SK-N-SH treated with all-trans-retinoic acid at 6 μM for 48 hours (cell line): ENCODE measurements at regions not wholly inside any gene's neighbourhood (a gene's known extent, or its start where the extent isn't known, plus 50 kb on each side); places are given as distances from the start of the nearest gene placed in this dataset.
A peak's percentile ranks its signal among the peaks of the same experiment; 100 is the strongest.

Source experiments
- ARNTL ChIP-seq: fragments of 450-650 bp; formaldehyde crosslinking; IDR thresholded peaks from 2 replicates; pipeline ENCODE4 v1.5.0; 2020; ENCODE audit warnings: low read depth, mild to moderate bottlenecking, moderate library complexity, borderline replicate concordance
- CREB5 ChIP-seq: fragments of 250-450 bp; sonication (Bioruptor Pico); IDR thresholded peaks from 2 replicates; pipeline ENCODE4 v1.5.1; 2020; ENCODE audit warnings: low read depth, mild to moderate bottlenecking, moderate library complexity
- CSDC2 ChIP-seq: fragments of 250-450 bp; sonication (Bioruptor Pico); IDR thresholded peaks from 2 replicates; pipeline ENCODE4 v1.5.0; 2020; ENCODE audit warnings: mild to moderate bottlenecking, moderate library complexity
- CSRNP3 ChIP-seq: fragments of 250-450 bp; sonication (Bioruptor Pico); IDR thresholded peaks from 2 replicates; pipeline ENCODE4 v1.5.1; 2021; ENCODE audit warnings: mild to moderate bottlenecking, moderate library complexity
- OSR1 ChIP-seq: fragments of 250-450 bp; sonication (Bioruptor Pico); IDR thresholded peaks from 2 replicates; pipeline ENCODE4 v1.8.0; 2022; ENCODE audit warnings: moderate library complexity, mild to moderate bottlenecking, inconsistent platforms
- PATZ1 ChIP-seq: fragments of 250-450 bp; sonication (Bioruptor Pico); IDR thresholded peaks from 2 replicates; pipeline ENCODE4 v1.8.0; 2020; ENCODE audit warnings: mild to moderate bottlenecking, moderate library complexity, borderline replicate concordance
- POU6F1 ChIP-seq: fragments of 250-450 bp; sonication (Bioruptor Pico); IDR thresholded peaks from 2 replicates; pipeline ENCODE4 v1.8.0; 2021; ENCODE audit warnings: low read depth, mild to moderate bottlenecking, moderate library complexity, borderline replicate concordance
- PPARA ChIP-seq: fragments of 250-450 bp; sonication (Bioruptor Pico); IDR thresholded peaks from 2 replicates; pipeline ENCODE4 v1.5.0; 2020; ENCODE audit warnings: mild to moderate bottlenecking, borderline replicate concordance
- SNAI2 ChIP-seq: fragments of 250-450 bp; sonication (Bioruptor Pico); IDR thresholded peaks from 2 replicates; pipeline ENCODE4 v1.5.0; 2020; ENCODE audit warnings: mild to moderate bottlenecking, moderate library complexity
- TCF4 ChIP-seq: fragments of 250-450 bp; sonication (Bioruptor Pico); IDR thresholded peaks from 2 replicates; pipeline ENCODE4 v1.8.0; 2021; ENCODE audit warnings: mild to moderate bottlenecking, moderate library complexity, borderline replicate concordance
- TSHZ2 ChIP-seq: fragments of 250-450 bp; sonication (Bioruptor Pico); IDR thresholded peaks from 2 replicates; pipeline ENCODE4 v1.5.0; 2020; ENCODE audit warnings: mild to moderate bottlenecking, moderate library complexity
- ZFP3 ChIP-seq: fragments of 250-450 bp; sonication (Bioruptor Pico); IDR thresholded peaks from 2 replicates; pipeline ENCODE4 v1.5.0; 2020; ENCODE audit warnings: mild to moderate bottlenecking, moderate library complexity
- ZFP30 ChIP-seq: fragments of 450-650 bp; formaldehyde crosslinking; IDR thresholded peaks from 2 replicates; pipeline ENCODE4 v1.5.0; 2022; ENCODE audit warnings: mild to moderate bottlenecking, moderate library complexity

GRCh38 chr15:86021281-86022264 lies 58.1 kb upstream of the AGBL1 start:
- no peak for TF ChIP-seq ZFP30
- no peak for TF ChIP-seq ARNTL (CRISPR knock-in tag)
- TF ChIP-seq PATZ1: no peak; the same call in 1 of the 2 replicates
- 0 out of 2 replicates have a peak, but pooled peaks have one; percentile 19 for TF ChIP-seq CREB5 (CRISPR knock-in tag)
- TF ChIP-seq SNAI2 (CRISPR knock-in tag): no peak
- peak; percentile 57; the same call in 1 of the 2 replicates for TF ChIP-seq TCF4
- TF ChIP-seq ZFP3: 0 out of 2 replicates have a peak, but pooled peaks have one; percentile 54
- TF ChIP-seq PPARA: no peak
- no peak for TF ChIP-seq POU6F1 (CRISPR knock-in tag)
- TF ChIP-seq OSR1: no peak
- TF ChIP-seq CSRNP3 (CRISPR knock-in tag): no peak
- TF ChIP-seq CSDC2 (CRISPR knock-in tag): peak; percentile 47; the same call in 1 of the 2 replicates
- peak; percentile 37; the same call in 1 of the 2 replicates for TF ChIP-seq TSHZ2 (CRISPR knock-in tag)
